ENCODE measurements at regions not wholly inside any gene's neighbourhood (a gene's known extent, or its start where the extent isn't known, plus 50 kb on each side); places are given as distances from the start of the nearest gene placed in this dataset.

GRCh38 chr20:6483727-6484126, 283.8 kb upstream of the BMP2 start:
- DNase-seq = no peak

DNA sequence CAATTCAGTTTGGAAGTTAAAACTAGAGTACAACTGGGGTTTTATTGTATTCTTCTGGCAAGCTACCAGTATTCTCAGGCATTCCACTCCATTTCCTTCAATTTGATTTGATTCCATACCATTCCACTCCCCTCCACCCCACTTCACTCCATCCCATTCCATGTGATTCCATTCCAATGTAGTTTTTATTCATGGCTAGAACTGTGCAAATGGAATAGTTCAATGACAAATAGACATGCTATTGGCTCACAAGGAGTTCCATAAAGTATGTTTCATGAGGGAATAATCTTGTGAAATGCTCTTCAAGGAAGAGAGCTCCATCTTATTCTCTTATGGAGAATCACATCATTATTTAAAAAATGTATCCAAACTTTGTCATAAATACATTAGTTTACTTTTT, 285.0 kb upstream of the BMP2 start:
- no peak for DNase-seq

DNA sequence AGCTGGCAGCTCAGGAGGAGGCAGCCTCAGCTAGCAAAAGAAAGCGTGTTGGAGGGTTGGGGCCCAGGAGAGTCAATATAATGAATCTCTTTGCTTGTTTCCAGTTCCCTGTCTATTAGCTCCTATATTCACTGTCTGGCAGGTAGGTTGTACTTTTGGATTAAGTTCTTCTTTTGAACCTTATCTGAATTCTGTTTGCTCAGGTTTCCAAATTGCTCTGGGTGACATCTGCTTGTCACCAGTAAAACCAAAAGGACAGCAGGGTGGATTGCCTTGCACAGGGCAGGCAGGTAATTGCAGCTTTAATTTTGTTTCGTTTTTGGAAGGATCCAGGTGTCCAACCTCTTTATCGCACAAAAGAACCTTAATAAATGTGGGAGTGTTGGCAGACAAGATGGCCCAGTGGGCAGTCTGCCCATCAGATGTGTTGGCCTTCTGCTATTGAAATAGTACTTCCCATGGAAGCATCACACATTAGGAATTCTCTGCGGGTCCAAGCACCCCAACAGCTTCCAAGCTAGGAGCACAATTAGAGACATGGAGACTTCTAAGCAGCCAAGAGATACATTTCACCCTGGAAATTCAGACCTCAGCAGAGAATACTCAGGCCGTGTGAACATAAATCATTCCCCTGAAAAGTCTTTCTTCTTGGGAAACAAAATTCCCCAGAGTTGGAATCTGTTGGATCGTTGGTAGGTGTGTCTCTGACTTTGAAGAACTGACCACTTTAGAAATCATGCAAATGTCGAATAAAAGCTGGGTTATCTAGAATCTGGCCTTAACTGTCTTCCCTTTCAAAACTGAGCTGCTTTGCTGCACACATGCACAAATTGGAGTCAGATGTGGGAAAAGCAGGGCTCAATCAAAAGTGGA, 286.9 kb upstream of the BMP2 start:
- peak; percentile 99 for DNase-seq

DNA sequence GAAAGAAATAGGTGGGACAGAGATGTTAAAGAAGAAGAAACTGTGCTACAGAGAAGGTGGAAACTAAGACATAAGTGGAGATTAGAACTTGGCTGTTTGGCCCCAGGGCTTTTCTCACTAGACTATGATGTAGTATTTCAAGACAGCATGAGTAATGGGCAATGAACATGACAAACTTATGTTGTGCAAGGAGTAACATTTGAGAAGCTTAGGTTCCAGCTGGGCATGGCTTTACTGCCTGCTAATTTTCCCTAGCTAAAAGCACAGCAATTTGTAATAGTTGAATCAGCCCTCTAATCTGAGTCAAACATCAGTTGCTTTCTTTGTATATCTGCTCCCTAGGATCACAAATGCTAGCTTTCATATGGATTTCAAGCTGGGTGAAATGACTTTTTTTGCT, 294.3 kb upstream of the BMP2 start:
- DNase-seq = peak; percentile 79

- no peak for DNase-seq
Measured at GRCh38 chr20:6471871-6472270, 295.6 kb upstream of the BMP2 start.

DNA sequence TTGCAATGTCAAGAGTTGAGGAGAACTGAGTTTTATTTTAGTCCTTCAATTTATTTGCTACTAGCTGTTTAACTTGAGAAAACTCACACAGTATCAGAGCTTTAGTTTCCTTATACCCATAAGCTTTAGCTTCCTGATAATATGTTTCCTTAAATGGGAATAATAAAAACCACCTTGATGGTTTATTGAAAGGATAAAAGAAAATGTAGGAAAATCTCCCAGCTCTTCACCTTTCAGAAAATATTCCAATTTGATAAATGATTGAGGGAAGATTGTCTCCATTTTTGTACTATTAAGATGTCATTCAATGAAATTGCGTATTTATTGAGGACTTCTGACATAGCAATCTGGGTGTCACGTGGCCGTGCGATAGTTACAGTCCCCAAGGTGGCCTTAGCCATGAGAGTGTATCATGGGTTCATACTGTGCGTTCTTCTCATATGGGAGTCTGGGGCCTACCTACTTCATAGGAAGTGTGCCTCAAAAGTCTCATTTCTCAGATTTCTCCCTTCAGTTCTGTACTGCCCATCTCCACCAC, 296.3 kb upstream of the BMP2 start:
- no peak for DNase-seq

GRCh38 chr20:6469695-6470094, 297.8 kb upstream of the BMP2 start:
- no peak for DNase-seq

DNA sequence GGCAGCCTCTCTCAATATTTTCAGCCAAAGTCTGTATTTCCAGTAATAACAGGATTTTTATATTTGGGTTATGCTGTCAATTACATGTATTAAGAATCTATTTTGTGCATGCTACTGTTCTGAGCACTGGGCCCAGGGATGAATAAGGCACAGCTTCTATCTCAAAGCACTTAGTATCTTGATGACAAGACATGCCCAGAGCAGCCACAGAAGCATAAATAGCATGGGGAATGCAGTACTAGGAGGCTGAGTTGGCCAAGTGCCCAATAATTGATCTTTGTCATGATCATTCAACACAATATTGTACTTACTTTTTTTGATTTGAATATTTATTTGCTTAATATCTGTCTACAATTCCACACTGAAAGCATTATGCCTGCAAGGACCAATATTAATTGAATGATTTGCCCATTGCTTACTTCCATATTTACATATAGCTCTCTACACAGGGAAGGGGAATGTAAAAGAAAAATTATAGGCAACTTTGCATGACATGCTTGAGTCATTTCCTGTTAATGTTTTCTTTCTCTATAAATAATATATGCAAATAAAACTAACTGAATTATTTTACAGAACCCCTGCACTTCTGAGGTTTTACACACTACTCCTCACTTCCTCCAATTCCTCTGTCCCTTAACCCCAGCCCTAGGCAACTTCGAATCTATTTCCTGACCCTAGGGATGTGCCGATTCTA, 298.9 kb upstream of the BMP2 start:
- DNase-seq = no peak

DNA sequence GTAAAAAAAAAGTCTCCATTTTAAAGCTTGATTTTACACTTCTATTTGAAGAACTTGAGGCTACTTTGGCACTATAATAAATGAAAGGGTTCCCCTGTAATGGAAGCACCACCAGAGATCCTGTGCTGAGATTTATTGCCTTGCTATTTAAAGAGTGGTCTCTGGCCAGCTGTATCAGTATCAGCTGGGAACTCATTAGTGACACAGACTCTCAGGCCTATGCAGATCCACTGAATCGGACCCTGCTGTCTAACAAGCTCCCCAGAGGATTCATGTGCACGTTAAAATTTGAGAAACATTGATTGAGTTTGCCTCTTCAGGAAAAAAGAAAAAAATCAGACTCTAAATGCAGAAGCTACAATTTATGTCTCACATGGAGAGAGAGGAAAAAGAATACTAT, 299.9 kb upstream of the BMP2 start:
- peak; percentile 74 for DNase-seq

GRCh38 chr20:6466075-6466810, 301.2 kb upstream of the BMP2 start:
- DNase-seq = no peak

- no peak for DNase-seq
Measured at GRCh38 chr20:6450841-6451240, 316.6 kb upstream of the BMP2 start.

GRCh38 chr20:6440443-6440799, 317.6 kb upstream of the FERMT1 start:
- DNase-seq = no peak

DNA sequence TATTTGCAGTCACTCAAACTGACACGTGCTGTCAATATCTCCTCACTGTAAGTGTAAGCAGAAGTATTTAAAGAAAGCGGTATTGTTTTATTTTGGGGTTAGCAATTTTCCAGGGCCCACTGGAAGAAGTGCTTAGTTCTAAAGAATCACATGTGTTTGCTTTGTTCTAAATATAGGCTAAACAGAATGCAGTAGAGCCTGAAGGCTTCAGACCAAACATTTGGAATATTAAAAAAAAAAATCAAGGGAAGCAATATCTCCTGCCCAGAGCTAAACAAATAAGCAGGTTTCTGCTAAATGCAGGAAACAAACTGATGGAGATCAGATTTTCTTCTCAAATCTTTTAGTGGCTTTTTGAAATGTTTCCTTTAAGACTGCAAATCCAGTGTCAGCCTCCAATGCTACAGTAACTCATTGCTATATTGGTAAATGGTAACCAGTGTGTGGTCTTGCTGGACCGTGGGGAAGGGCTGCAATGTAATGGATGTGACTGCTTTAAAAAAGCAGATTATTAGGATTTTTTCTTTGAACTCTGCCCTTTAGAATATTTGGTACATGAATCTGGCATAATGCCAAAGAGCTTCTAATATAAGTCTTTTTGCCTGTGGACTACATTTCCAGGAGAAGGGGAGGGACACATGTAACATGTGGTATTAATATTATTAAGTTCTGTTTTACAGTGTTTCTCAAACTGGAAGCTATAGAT, 317.1 kb upstream of the FERMT1 start:
- no peak for DNase-seq

- DNase-seq = no peak
Measured at GRCh38 chr20:6434131-6434530, 311.3 kb upstream of the FERMT1 start.

DNA sequence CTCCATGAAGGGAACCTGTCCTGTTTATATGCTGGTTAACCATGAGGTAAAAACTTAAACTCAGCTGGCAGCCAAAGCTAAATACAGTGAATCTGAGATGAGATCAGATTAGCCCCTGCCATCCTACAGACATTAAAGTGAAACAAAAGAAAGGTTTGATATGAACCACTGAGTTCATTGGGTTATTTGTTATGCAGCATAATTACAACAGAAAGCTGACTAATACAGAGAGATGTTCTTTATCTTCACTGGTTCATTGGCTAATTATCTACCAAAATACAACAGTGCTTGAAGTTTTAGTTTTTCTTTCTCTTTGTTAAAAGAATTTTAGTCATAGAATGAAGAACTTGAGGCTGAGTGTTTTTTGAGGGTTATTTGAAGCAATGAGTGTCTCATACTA, 307.6 kb upstream of the FERMT1 start:
- no peak for DNase-seq

GRCh38 chr20:6426287-6426891, 303.6 kb upstream of the FERMT1 start:
- no peak for DNase-seq

GRCh38 chr20:6421321-6422248, 298.8 kb upstream of the FERMT1 start:
- peak; percentile 85 for DNase-seq

DNA sequence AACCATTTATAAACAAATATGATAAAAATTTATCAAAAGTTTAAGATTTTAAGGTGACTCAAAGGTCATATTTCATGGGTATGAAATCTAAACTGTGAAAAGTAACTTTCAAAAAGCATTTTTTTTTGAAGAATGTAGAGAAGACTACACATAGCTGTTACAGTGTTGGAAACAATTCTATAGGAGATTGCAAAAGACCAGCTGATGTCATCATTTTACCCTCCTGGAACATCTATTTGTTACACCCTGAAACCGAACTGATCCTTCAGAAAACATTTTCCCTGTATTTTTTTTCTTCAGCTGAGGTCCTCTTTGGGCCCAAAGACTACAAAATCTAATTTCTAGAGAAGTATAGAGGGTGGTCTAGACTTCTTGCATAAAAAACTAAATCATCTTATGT, 297.5 kb upstream of the FERMT1 start:
- DNase-seq = no peak

- peak; percentile 44 for DNase-seq
Measured at GRCh38 chr20:6418732-6419131, 295.9 kb upstream of the FERMT1 start.

- DNase-seq = no peak
Measured at GRCh38 chr20:6416371-6416770, 293.5 kb upstream of the FERMT1 start.

DNA sequence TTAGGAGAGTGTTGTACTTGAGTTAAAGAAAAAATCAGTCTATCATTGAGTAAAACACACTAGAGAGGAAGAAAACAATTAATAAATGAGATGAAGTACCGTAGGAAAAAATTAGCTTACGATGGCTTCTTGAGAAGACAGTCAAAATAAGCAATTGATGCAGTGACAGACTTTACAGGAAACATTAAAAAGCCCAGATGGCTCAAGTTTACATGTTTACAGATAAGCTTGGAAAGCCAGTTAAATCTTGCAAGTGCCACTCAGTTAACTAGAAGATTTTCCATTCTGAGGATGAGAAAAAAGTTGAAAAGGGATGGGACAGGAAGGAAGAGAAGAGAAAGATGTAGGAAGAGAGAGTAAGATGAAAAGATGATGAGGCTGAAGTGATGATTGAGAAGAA, 288.8 kb upstream of the FERMT1 start:
- no peak for DNase-seq
